ENCODE measurements at regions not wholly inside any gene's neighbourhood (a gene's known extent, or its start where the extent isn't known, plus 50 kb on each side); places are given as distances from the start of the nearest gene placed in this dataset.
A peak's percentile ranks its signal among the peaks of the same experiment; 100 is the strongest.

DNA sequence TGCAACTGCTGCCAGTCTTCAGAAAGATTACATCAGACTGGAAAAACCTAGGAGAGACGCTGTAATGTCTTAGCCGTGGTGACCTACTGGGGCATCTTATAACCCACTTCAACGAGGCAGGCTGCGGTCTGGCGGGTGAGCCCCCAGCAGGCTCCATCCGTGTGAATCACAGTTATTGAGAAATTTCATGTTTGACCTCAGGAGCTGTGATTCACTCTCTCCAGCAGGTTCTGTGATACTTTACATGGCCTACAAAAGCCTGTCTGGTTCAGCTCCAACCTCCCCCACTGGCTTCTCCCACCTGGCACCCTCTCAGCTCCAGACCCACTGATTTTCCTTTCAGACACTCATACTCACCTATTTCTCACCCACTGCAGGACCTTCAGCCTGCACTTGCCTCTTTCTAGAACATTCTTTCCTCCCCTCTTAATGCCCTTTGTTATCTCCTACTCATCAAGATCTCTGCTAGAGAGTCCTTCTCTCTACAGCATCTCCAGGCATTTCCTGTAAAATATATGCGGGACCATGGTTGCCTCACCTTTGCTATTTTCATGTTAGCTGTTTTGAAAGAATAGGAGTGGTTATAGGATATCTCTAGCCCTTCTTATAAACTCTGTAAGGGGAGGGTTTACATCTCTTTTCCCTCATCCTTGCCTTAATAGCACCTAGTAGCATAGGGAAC is 227.9 kb downstream of the MAF start:
- Histone ChIP-seq H3K4me3 (no peak overlapping the region), H3K4me1 (no peaks in the 10 kb centered on the region), H3K9me3 (no peaks in the 10 kb centered on the region), H3K36me3 (no peaks in the 10 kb centered on the region), H3K27me3 (no peaks in the 10 kb centered on the region), H3K27ac (no peak overlapping the region)
- no peak for TF ChIP-seq POLR2A (IDR thresholded peaks at IDR 0.05)
- TF ChIP-seq CTCF (IDR thresholded peaks at IDR 0.05): no peak
- peak in 1 of 4 donors; percentile 23 for ATAC-seq
- intact Hi-C loops (cut with DNase I): no loop called here
- no peak for DNase-seq
- 68% methylated on average over 2 of the region's 7 CpGs for WGBS (ENCODE audit: insufficient coverage, low coverage, low lambda C conversion rate, missing lambda C conversion rate)

DNA sequence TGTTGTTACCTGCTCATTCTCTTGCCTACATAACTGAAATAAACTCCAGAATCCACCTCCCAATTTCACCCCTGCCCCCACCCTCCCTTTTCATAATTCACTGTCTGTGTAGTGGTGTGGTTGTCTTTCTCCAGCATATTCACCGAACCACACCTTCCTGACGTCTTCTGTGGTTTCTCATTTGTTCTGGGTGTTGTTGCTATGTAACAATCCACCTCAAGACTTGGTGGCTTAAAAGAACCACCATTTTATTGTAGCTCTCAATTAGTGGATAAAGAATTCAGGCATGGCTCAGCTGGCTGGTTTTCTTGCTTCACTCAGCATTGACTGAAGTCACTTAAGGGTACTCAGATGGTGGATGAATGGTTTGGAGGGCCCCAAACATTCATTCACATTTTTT is 229.8 kb downstream of the MAF start:
- no peak overlapping the region for H3K27ac ChIP-seq
- H3K4me1 ChIP-seq: no peaks in the 10 kb centered on the region
- WGBS (ENCODE audit: insufficient coverage, low coverage, low lambda C conversion rate, missing lambda C conversion rate): 60% methylated on average over 2 of the region's 2 CpGs
- no peaks in the 10 kb centered on the region for H3K36me3 ChIP-seq
- ATAC-seq (no peak), DNase-seq (no peak)
- H3K27me3 ChIP-seq: no peaks in the 10 kb centered on the region
- H3K4me3 ChIP-seq: no peak overlapping the region
- H3K9me3 ChIP-seq: no peaks in the 10 kb centered on the region
- TF ChIP-seq CTCF (IDR thresholded peaks at IDR 0.05) (no peak), POLR2A (IDR thresholded peaks at IDR 0.05) (no peak)
- intact Hi-C loops (cut with DNase I): no loop called here

- no peaks in the 10 kb centered on the region for H3K4me1 ChIP-seq
- no peaks in the 10 kb centered on the region for H3K36me3 ChIP-seq
- H3K9me3 ChIP-seq: no peaks in the 10 kb centered on the region
- no peak overlapping the region for H3K27ac ChIP-seq
- DNase-seq (no peak), ATAC-seq (no peak)
- TF ChIP-seq POLR2A (IDR thresholded peaks at IDR 0.05): no peak
- no peak for TF ChIP-seq CTCF (IDR thresholded peaks at IDR 0.05)
- WGBS (ENCODE audit: insufficient coverage, low coverage, low lambda C conversion rate, missing lambda C conversion rate): 63% methylated on average over 3 of the region's 3 CpGs
- no peak overlapping the region for H3K4me3 ChIP-seq
- no peaks in the 10 kb centered on the region for H3K27me3 ChIP-seq
- intact Hi-C loops (cut with DNase I): no loop called here
These were observed 230.7 kb downstream of the MAF start for GRCh38 chr16:79369796-79370195.

DNA sequence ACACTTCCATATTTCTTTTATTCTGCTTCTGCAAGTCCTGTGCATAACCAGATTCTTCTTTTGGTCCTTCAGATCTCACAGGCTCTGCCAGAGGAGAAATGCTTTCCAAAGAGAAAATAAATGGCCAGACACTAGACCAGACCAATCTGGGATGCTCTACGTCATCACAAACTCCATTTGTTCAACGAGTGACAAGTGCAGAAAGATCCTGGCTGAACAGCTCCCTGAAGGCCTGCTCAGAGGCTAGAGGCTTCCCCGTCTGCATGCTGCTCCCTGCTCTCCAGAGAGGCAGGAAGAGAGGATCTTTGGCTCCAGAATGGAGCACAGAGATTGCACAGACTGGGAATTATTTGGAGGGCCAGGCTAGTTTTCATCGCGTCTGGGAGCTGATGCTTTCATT is 232.7 kb downstream of the MAF start:
- Histone ChIP-seq H3K4me3 (no peak overlapping the region), H3K9me3 (no peaks in the 10 kb centered on the region), H3K27ac (no peak overlapping the region), H3K4me1 (no peaks in the 10 kb centered on the region), H3K36me3 (no peaks in the 10 kb centered on the region), H3K27me3 (no peaks in the 10 kb centered on the region)
- 83% methylated on average over 5 of the region's 5 CpGs for WGBS (ENCODE audit: insufficient coverage, low coverage, low lambda C conversion rate, missing lambda C conversion rate)
- TF ChIP-seq POLR2A (IDR thresholded peaks at IDR 0.05): no peak
- DNase-seq: no peak
- intact Hi-C loops (cut with DNase I): no loop called here
- ATAC-seq: no peak

GRCh38 chr16:79366635-79367034 is 233.9 kb downstream of the MAF start:
- TF ChIP-seq CTCF (IDR thresholded peaks at IDR 0.05) (no peak), POLR2A (IDR thresholded peaks at IDR 0.05) (no peak)
- Histone ChIP-seq H3K4me3 (no peak overlapping the region), H3K4me1 (no peaks in the 10 kb centered on the region), H3K27ac (no peak overlapping the region), H3K36me3 (no peaks in the 10 kb centered on the region), H3K9me3 (no peaks in the 10 kb centered on the region), H3K27me3 (no peaks in the 10 kb centered on the region)
- ATAC-seq (no peak), DNase-seq (no peak)
- intact Hi-C loops (cut with DNase I): no loop called here
- 83% methylated on average over 1 of the region's 1 CpG for WGBS (ENCODE audit: insufficient coverage, low coverage, low lambda C conversion rate, missing lambda C conversion rate)
